ENCODE measurements at regions not wholly inside any gene's neighbourhood (a gene's known extent, or its start where the extent isn't known, plus 50 kb on each side); places are given as distances from the start of the nearest gene placed in this dataset.
"Not testable (repeated sequence)": the region's sequence is repeated elsewhere in the genome, so short reads cannot be mapped to it uniquely, and the experiment has no call there.

DNA sequence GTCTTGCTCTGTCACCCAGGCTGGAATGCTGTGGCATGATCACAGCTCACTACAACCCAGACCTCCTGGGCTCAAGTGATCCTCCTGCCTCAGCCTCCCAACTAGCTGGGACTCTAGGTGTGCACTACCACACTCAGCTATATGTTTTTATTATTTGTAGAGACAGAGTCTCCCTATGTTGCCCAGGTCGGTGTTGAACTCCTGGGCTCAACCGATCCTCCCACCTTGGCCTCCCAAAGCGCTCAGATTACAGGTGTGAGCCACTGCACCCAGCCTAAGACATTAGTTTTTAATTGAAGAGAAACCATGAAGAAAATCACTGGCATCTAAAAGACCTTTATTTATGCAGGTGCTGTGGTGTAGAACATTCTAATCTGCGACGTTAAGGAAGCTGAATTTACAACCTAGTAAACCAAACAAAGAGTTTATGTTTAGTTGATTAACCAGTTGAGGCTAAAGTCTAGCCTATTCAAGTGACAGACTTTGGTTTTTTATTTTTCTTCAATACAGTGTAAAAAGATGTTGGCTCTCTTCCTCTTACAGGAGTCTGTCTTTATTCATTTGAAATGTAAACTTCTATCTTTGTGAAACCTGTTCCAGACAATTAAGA, 52.5 kb upstream of the NBL1 start:
- DNase-seq (ENCODE audit: low spot score) = no peak

DNA sequence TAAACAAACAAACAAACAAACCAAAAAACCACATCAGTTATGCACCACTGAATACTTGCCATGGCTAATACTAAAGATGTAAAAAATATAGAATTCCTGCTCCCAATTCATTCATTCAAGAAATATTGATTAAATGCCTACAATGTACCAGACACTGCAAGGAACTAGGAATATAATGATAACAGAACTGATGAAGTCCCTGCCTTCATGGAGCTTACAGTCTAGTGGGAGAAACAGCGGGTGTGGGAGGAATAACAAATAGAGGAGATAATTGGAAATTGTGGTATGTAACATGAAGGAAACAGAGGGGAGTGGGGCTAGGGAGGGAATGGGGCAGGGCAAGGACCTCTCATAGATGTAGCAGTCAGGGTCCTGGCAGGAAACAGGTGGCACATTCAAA, 58.6 kb upstream of the NBL1 start:
- DNase-seq (ENCODE audit: low spot score) = no peak

DNA sequence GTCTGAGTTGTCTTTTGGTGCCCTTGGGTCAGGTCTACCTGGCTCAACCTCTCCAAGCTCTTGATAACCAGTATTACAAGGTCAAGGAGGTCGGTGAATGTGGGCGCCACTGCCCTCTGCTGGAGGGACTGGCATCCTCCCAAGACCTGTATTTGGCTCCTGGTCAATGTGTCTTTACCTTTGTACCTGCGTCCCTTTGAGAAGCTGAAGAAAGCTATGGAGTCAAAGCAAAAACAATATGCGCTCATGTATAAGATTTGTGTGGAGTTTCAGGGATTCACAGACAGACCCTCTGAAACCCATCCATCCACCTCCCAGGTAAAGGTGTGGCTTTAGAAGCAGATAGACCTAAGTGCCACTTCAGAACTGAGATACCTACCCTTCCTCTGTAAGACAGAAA, 61.8 kb upstream of the NBL1 start:
- peak; percentile 32 for DNase-seq (ENCODE audit: low spot score)

DNA sequence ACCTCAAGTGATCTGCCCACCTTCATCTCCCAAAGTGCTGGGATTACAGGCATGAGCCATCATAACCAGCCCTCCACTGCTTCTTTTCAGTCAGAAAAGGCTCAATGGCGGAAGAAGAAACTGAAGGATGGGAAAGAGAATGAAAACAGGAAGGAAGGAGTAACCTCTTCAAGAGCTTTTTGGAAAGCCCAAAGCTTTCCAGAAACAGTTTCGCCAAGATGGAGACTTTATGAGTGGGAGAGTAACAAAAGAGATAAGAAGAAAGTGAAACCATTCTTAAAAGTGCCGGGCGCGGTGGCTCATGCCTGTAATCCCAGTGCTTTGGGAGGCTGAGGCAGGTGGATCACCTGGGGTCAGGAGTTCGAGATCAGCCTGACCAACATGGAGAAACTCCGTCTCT, 62.7 kb upstream of the NBL1 start:
- no peak for DNase-seq (ENCODE audit: low spot score)

DNA sequence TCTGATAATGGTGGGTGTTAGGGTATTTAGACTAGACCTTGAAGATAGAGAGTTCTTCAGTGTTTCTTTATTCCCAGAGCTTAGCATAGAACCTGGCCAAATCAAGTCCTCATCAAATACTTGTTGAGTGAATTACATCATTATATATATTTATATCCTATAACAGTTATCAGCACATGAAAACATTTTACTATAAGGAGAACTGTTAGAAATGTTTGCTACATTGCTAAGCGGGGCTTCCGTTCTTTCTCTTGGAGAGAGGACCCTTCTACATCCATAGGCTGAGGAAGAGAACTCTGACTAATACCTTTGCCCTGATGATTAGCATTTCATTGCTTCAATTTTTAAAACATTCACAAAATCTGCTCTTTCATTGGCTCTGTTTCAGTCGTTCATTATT, 66.5 kb upstream of the NBL1 start:
- no peak for DNase-seq (ENCODE audit: low spot score)

DNA sequence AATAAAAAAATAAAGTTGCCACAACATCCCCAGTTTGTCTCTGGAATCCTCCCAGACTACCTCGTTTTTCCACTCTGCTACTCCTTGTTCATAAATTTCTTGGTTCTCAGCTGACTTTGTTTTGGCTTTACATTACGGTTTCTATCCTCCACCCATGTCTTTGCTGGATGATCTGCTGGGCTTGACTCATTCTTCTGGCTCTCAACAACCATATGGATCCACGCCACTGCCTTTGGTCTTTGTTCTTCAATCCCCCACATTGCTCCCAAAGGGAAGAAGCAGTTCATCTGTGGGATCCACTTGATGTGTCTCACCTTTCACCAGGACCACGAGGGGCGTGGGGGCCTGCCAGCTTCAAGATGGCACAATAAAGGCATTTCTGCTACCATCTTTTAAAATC, 67.1 kb upstream of the NBL1 start:
- DNase-seq (ENCODE audit: low spot score) = no peak

DNA sequence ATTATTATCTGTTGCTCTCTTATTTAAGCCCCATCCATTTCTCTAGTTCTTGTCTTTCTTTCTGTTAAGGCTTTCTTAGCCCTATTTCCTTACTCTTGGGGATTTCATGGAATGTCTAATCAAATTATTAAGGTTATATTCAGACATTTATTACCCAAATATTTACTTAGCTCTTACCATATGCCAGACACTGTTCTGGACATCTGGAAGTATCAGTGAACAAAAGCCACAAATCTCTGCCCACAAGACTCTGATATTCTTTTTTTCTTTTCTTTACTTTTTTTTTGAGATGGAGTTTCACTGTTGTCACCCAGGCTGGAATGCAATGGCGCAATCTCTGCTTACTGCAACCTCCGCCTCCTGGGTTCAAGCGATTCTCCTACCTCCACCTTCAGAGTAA, 74.3 kb upstream of the NBL1 start:
- no peak for DNase-seq (ENCODE audit: low spot score)

DNA sequence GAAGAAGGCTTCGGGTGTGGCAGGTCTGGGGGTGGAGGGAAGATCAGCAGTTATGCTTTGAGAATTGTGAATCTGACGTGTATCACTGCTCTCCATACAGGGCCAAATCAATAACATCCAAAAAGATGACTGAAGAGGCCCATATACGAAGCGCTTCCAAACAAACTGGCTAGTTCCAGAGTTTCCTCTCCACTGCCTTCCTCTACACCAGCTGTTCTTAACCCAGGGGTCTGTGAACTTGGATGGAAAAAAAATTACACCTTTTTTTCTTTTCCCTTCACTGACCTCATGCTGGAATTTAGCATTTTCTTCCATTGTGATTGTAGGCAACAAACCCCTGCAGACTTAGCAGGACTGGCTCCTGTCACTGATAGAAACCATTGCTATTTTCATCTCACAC, 77.1 kb upstream of the NBL1 start:
- no peak for DNase-seq (ENCODE audit: low spot score)

DNA sequence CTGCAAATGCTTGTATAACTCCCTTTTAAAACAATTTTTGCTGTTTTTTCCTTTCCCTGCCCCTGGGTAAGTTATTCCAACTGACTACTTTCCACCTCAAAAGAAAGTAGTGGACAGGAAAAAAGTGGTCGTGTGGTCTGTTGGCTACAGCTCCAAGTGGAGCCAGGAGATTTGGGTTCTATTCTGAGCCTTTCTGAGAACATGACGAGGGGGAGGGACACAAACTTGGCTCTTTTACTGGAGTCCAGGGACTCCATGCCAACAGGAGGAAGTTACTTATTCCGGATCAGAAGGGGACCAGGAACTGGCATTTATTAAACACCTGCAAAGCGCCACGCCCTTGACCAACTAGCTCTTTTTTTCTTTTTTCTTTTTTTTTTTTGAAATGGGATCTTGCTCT, 79.0 kb upstream of the CAPZB start:
- DNase-seq (ENCODE audit: low spot score) = no peak

DNA sequence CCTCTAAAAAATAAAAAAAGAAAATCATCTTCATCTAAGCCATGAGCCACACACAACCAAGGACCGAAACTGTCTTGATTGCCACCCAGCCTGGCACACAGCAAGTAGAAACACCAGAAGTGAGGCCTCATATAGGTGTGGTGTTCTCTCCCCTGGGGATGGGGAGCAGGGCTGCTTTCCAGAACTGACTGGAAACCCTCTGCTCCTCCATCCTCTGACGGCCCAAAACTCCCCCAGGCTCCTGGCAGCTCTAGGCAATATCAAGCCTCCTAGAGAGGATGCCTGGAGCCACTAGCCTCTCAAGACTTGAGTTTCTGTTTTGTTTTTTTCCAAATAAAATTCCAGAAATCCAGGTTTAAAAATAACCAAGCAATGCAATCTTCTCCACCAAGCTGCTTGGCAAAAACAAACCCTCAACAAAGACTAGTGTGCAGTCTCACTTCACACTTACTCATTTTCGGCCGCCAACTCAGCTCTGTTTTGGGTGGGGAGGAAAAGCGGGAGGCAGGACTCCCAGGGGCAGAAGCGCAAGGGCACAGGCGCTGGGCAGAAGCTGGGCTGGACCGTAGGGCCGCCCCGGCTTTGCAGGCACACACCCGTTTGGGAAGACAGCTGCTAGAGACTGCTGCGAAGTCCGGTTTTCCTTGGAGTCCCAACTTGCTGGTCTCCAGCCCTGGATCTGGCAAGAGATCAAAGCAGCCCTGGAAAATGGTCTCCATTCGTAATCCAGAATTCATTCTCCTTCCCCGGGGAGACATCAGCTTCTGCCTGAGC, 78.2 kb upstream of the CAPZB start:
- DNase-seq (ENCODE audit: low spot score) = peak; percentile 52

DNA sequence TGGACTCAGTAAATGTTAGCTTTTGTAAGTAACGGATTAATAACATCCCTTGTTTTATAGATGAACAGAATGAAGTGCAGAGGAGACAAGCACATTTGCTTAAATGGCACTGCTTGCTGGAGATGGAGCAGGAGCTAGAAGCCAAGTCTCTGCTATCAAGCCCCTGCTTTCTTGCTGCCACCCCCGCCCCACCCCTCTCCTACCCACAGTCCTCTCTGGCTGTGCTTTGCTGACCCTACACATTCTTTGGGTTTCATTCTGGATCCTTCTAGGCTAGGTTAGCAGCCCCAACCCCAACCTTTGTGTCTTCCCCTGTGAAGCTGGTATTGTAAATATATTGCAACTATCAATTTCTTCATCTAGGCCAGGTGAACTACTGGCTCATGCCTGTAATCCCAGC, 77.5 kb upstream of the CAPZB start:
- DNase-seq (ENCODE audit: low spot score) = no peak

DNA sequence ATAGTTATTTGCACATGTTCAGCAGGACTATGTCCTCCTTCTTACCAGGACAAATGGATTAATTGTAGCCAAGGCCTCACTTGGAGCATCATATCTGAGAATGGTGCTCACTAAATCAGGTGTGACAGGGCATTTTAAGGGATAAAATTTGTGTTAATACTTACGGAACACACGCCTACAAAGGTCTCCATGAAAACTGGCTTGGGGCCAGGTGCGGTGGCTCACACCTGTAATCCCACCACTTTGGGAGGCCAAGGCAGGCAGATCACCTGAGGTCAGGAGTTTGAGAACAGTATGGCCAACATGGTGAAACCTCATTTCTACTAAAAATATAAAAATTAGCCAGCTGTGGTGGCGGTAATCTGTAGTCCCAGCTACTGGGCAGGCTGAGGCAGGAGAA, 75.1 kb upstream of the CAPZB start:
- DNase-seq (ENCODE audit: low spot score) = no peak

DNA sequence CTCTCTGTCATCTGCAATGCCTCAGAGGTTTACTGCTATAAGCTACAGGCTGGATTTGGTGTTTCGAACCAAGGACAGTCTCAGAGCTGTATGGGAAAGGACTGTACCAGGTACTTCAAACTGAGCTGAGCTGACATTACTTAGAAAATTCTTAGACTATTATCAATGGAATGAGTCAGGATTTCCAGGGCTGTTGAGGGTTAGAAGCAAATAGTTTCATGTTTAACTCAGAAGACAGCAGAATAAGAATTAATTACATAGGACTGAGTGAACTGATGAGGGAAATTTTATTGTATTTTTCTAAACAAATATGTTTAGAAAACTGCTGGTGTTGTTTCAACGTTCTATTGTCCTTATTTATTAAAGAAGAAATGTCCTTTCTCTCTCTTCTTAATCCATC, 74.3 kb upstream of the CAPZB start:
- no peak for DNase-seq (ENCODE audit: low spot score)

DNA sequence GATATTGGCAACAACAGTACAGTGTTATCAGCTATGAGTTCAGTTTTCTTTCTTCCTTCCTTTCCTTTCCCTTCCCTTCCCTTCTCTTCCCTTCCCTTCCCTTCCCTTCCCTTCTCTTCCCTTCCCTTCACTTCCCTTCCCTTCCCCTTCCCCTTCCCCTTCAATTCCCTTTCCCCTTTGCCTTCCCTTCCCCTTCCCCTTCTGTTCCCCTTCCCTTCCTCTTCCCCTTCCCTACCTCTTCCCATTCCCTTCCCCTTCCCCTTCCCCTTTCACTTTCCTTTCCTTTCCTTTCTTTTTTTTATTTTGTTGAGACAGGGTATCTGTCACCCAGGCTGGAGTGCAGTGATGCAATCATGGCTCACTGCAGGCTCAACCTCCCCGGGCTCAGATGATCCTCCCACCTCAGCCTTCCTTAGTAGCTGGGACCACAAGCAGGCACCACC, 72.3 kb upstream of the CAPZB start:
- no peak for DNase-seq (ENCODE audit: low spot score)

DNA sequence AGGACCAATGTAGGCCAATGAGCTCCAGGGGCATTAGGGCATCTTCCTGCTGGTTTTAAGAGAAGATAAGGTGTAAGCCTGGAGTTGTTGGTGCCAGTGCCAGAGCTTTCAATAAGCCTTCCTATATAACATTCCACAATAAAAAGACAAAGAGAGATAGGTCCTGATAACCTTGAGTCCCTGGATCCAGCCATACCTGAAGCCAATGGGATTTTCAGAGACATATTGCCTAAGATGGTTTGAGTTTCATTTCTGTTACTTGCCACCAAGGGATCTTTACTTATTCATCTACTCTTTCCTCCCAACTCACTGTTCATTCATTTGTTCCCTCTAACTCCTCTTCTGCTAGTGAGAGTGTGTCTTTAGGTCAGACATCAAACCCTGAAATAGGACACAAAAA, 68.8 kb upstream of the CAPZB start:
- no peak for DNase-seq (ENCODE audit: low spot score)

DNA sequence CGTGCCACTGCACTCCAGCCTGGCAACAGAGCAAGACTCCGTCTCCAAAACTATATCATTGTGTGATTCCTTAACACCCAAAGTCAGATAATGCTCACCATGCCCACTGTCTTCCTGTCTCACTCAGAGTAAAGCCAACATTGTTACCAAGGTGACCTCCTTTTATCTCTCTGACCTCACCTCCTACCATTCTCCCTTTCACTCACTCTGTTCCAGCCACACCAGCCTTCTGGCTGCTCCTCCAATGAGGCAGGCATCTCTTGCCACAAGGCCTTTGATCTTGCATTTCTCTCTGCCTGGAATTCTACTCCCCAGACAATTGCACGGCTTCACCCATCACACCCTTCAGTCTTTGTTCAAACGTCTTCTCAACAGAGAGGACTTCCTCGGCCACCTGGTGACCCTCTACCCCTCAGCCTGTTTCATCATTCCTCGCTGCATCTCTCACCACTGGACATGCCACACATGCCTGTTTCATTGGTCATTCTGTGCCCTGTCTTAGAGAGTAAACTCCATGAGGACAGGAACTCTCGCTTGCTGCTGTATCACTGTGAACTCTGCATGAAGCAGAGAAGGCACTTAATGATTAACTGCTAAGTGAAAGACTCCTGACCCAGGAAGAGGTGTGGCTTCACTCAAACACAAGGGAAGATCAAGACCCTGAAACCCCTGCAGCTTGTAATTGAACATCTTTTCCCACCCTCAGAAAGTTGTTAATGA, 67.1 kb upstream of the CAPZB start:
- DNase-seq (ENCODE audit: low spot score) = no peak

DNA sequence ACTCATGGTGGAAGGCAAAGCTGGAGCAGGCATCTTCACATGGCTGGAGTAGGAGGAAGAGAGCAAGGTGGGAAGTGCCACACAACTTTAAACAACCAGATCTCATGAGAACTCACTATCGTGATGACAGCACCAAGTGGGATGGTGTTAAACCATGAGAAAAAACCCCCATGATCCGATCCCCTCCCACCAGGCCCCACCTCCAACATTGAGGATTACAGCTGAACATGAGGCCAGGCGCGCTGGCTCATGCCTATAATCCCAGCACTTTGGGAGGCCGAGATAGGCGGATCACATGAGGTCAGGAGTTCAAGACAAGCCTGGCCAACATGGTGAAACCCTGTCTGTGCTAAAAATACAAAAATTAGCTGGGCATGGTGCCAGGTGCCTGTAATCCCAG, 66.5 kb upstream of the CAPZB start:
- not testable (repeated sequence) for DNase-seq (ENCODE audit: low spot score)

DNA sequence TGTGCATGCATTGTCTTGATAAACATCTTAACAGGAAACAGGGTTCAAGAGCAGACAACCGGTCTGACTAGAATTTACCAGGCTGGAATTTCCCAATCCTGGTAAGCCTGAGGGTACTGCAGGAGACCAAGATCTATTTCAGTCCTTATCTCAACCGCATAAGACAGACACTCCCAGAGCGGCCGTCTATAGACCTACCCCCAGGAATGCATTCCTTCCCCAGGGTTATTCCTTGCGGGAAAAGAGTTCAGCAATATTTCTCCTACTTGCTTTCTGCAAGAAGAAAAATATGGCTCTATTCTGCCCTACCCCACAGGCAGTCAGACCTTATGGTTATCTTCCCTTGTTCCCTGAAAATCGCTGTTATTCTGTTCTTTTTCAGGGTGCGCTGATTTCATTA, 65.1 kb upstream of the CAPZB start:
- not testable (repeated sequence) for DNase-seq (ENCODE audit: low spot score)

DNA sequence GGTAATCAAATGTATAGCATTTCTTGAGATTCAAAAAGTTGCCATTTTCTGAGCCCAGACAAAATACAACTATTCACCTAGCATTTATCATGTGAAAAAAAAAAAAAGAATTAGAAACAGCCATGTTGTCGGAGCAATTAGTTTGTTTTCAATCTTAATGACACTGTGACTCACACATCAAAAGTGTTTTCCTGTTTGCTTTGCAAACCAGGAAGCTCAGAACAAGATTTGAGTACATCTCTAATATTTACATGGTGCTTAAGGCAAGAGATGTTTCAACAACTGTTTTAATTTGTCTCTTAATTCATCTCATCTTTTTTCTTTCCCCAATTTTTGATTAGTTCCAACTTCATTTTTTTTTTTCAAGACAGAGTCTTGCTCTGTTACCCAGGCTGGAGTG, 62.5 kb upstream of the CAPZB start:
- no peak for DNase-seq (ENCODE audit: low spot score)

DNA sequence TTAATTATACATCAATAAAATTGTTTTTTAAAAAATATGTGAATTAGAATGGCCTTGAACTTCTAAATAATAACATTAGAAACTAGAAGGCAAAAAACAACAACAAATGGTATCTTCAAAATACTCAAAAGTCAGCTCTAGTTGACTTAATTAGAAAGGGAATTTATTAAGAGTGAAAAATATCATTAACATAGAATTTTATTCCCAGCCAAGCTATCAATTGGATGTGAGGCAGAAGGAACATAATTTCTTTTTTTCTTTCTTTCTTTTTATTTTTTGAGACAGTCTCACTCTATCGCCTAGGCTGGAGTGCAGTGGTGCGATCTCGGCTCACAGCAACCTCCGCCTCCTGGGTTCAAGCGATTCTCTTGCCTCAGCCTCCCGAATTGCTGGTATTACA, 51.2 kb upstream of the CAPZB start:
- no peak for DNase-seq (ENCODE audit: low spot score)

DNA sequence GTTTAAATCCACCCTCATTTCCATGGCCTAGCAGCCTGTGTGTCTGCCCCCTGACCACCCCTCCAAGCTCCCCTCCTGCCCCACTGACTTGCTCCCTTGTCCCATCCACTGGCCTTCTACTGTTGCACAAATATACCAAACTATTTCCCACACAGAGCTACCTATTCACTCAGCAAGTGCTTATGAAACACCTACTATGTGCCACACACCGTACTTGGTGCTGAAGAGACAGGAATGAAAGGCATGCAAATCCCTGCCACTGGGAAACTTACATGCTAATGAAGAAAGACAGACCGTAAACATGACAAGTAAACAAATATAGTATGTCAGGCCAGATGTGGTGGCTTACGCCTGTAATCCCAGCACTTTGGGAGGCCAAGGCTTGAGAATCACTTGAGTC, 49.9 kb upstream of the CAPZB start:
- no peak for DNase-seq (ENCODE audit: low spot score)
